HG03159 (cell line): ENCODE measurements at regions not wholly inside any gene's neighbourhood (a gene's known extent, or its start where the extent isn't known, plus 50 kb on each side); places are given as distances from the start of the nearest gene placed in this dataset.
A peak's percentile ranks its signal among the peaks of the same experiment; 100 is the strongest.

ENCODE experiments used
- ATAC-seq: cut with Tn5 transposase; IDR thresholded peaks from one replicate; pipeline ENCODE4 v1.9.1; 2021; ENCODE audit warnings: mild to moderate bottlenecking, moderate library complexity; ENCODE audit not compliant: unreplicated experiment

DNA sequence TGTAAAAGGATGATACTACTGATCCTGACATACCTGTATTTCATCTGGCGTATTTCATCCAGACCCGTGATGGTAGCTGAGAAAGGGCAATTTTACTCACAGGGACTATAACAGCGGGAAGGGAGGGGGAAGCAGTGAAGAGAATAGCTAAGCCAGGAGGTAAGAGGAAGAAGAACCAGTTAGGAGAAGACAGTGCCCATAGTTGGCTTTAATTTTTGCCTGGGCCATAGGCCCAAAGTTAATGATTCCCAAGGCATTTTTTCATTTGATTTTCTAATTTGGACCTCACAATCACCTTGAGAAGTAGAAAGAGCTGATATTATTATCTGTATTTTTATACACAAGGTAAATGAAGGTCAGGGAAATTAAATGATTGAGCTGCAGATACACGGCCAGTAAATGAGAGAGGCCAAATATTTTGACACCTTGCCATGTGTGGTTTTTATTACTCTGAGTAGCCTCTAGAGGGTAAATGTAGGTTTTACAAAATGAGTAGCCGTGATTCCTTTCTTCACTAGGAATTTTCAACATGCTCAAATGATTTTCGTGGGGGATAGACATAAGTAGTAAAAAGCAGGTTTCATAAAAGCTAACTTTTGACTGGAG is 382.2 kb downstream of the FUT8 start:
- ATAC-seq: no peak

DNA sequence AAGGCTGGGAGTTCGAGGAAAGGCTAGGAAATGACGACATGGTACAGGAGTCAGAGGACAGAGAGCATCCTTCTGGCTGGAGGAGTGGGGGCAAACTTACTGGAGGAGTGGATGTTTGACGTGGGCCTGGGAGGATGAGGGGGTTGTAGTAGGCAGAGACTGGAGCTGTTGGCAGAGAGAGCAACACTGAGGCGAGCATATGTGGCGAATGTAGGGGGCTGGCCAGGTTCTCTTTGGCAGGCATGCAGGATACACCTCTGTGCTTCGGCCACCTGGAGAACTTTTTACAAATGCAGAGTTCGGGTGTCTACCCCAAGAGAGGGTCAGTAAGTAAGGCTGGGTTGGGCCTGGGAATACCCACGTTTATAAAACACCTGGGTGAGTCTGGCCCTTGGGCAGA is 385.7 kb downstream of the FUT8 start:
- ATAC-seq: no peak

DNA sequence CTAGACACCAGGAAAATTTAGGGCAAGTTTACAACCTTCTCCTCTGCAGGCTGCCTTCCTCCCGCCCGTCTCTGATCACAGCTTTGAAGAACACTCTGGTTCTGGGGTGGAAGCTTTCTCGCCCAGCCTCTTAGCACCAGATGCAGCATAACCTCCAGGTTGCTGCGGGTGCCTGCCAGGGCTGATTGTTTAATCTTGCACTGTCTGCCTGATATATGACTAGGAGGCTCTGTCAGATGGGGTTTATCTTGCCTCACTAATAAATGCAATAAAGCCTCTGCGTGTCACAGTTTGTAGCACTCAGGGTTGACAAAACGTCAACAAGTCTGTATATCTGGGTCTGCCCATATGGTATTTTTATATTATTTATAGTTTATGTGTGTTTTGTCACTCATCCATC is 388.2 kb downstream of the FUT8 start:
- no peak for ATAC-seq

DNA sequence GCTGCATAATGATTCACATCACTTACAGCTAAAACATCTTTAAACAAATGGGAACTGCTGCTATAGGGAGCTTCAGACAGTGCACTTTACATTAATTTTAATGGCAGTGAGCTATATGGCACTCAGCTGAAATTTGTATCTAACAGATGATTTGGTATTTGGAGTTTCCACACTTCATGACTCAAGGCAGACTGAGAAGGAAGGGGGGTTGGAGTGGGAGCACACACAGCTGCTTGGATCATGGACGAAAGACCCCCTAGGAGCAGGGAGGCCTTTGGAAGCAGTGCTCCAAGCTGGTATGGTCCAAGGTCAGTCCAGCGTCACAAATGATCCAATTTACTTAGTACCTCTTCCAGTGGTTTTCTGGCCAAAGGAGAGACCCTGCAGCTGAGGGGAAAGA is 389.7 kb downstream of the FUT8 start:
- ATAC-seq: no peak

DNA sequence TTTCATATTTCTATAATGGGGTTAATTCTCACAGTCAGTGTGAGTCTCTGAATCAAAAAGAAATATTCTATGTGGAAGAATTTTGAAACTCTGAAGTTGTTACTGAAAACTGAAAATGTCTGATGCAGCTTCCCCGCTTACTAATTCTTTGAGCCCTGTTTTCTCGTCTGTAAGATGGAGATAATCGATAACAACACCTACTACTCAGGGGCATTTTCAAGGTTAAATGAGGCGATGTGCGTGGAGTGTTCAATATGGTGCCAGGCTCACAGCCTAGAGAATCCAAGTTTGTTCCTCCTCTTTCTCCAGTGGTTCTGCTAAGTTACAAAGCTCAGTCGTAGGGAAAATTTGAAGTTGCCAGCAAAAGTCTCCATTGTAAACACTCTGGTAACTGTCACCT is 391.4 kb downstream of the FUT8 start:
- ATAC-seq: no peak

DNA sequence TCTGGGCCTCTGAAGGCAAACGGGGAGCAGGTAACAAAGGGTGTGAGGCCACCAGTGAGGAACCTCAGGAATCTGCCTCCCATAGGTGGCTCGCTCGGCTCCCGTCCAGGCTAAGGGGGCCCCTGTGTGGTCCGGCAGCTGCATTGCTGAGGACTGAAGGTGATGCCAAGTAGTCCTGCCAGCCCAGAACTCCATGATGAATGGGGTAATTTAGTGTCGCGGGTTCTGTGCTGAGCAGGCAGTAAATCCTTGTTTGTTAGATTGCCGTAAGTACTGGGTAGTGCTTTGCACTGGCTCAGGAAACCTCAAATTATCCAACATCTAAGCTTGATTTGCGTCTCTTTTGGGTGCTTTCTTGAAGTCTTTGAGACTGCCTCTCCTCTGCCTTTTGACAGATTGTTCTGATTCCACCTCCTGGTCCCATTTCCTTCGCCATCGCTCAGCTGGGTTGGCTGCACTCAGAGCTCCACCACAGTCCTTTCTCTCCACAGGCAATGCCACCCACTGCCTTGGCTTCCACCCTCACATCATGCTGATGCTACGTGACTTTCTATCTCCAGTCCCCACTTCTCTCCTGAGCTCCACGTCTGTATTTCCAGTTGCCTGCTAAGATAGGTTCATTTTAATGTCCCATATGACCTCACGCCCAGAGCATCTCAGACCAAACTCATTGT is 392.0 kb downstream of the FUT8 start:
- no peak for ATAC-seq

DNA sequence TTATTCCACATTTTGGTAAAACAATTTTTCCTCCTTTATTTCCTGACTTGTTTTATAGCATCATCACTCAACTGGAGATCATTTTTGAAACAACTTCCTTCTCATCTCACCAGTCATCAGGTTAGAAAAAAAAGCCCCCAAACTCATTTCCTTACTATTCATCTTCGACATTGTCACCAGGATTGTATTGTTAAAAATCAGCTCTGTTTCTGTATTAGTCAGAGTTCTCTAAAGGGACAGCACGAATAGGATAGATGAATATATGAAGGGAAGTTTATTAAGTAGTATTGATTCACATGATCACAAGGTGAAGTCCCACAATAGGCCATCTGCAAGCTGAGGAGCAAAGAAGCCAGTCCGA is 392.6 kb downstream of the FUT8 start:
- no peak for ATAC-seq

DNA sequence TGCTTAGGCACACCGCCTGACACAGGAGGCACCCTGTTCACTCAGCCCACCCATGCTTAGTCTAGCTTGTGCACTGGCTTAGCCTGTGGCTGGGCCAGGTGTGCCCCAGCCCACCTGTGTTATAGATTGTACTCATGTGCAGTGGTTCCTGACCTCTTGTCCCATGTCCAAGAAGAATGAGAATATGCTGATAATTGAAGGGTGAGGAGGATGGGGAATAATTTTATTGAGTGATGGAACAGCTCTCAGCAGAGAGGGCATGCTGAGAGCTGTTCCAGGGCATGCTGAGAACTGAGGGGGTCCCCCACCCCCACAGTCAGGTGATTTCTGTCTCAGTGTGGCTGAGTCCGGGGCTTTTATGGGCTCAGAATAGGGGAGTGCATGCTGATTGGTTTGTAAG is 395.9 kb downstream of the FUT8 start:
- no peak for ATAC-seq

DNA sequence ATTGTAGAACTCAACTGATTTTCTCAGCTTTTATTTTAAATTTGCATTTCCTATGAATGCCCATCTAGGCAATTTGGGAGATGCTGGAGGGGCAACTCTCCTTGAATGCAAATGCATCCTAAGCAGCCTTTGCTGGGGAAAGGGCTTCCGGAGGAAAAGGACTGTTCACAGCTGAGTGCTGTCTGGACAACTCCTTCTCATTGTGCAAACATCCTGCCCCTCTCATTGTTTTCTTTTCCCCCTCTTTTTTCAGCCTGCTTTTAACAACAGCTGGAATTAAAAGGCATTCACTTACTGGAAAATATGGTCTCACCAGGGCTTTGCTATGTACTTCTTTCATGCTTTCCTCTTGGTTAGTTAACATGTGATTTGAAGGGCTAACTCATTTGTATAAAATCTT is 397.8 kb downstream of the FUT8 start:
- ATAC-seq: no peak

DNA sequence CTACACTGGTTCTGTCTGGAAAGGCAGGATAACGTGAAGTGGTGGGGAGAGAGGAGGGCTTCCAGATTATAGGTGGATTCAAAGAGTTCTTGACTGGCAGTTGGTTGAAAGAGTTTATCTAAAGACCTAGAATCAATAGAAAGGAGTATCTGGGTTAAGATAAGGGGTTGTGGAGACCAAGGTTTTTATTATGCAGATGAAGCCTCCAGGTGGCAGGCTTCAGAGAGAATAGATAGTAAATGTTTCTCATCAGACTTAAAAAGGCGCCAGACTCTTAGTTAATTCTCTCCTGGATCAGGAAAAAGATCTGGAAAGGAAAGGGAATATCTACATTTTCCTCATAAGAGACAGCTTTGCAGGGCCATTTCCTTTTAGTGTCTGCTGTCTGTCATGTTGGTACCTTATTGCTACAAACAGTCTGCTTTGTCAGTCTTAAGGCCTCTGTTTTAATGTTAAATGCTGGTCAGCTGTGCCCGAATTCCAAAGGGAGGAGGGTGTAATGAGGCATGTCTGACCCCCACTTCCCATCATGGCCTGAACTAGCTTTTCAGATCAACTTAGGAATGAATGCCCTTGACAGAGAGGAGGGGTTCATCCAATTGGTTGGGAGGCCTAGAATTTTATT is 401.3 kb downstream of the FUT8 start:
- no peak for ATAC-seq

DNA sequence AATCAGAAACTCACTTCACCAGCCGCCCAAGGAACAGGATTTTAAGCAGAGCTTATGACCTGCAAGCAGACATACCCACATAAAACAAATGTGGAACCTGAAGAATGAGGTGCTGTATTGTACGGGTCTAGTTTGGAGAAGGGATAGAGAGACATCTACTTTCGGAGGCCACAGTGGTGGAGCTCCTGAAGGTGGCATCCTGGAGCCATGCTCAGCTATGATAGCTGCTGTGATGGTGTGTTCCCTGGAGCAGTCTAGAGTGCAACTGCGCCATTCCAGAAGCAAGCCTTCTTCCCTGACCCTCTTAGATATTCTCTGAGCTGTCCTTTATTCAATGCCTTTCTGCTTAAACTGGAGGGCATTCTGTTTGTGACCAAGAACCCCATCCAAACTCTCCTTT is 402.6 kb downstream of the FUT8 start:
- ATAC-seq: no peak

DNA sequence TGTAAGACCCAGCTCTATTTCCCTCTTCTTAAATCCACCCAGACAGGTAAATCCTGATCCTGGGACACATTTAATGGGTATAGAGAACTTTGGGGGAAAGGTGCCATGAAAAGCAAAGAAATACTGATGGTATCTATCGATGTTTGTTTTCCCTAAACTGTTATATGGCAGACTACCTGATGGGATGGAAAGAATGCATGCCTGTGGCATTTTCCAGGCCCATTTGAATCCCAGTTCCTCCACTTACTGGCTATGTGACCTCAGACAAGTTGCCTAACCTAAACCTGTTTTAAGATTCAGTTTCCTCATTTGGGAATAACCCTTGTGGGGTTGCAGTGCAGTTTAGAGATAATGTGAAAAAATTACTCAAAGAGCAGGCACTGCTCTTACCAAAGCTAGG is 404.5 kb downstream of the FUT8 start:
- ATAC-seq: no peak

DNA sequence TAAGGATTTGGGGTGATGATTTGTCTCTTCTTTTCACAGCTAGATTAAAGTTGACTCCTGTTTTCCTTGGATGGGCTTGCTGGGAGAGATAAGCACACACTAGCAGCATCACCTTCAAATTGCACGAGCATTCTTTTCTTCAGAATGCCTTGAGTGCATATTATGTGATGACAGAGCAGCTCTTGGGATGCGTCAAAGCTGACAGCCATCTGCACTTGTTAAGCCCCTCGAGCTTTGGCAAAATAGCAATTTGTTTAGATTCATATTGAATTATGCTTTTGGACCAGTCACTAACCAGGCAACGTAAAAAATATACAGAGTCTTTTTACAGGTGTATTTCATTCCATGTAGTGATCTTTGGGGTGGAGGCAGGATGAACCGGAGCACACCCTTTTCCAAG is 407.0 kb downstream of the FUT8 start:
- ATAC-seq: no peak

DNA sequence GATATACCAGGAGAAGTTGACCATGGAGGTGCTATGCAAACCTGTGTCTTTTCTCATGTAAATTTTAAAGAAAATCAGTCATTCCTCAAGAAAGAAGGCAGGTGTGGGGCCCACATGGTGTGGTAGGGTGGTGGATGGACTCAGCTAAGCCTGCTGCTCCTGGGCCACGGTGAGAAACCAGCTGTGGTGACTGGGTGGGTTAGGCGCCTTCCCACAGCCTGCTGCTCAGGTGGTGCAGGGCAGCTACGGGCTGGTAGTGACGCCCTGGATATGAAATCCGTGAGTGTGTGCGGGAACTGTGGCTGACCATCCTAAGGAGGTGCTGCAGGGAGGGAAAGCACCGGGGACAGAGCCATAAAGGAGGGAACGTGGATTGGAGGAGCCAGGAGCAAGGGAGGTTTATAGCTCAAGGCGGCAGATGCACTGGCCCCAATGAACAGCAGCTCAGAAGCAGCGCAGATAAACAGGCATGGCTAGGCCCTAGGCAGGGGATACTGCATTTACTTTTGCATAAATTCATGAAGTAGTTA is 408.8 kb downstream of the FUT8 start:
- no peak for ATAC-seq

DNA sequence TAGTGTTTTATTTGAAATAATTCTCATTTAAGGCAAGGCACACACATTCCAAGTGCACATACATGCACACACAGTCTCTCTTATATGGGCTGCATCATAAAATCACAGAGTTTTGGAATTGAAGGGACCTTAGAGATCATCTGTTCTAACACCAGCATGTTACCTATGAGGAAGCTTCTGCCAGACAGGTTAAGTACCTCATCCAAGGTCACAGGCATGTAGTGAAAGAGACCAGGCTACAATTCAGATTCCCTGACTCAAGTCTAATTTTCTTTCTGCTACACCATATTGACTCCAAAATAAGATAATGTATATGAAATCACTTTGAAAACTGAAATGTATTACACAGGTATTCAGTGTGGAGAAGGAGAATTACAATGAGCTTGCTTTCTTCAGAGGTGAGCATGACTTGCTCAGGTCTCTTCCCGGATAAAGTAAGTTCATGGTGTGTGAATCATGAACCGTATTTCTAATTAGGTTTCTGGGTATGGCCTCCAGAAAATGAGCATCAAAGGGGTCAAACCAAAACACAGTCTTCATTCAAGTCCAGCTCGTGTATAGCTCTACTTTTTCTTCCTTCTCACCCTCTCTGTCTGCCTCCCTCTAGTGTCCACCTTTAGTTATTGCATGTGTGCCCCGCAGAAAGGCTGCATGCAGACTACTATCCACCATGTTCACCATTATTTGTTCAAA is 411.9 kb downstream of the FUT8 start:
- ATAC-seq: peak; percentile 79

DNA sequence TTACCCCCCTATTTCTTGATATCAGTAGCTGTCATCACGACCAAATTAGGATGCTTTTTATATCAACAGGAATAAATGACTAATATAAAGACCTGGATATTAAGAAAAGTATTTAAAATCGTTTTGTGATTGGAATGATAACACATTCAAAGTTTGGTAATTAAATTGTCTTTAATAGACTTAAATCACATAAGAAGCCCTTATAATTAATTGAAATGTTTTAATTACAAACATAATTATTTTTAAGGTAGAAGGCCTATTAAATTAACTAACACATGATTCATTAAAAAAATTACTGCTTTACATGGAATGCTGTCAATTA is 412.4 kb downstream of the FUT8 start:
- ATAC-seq: no peak

DNA sequence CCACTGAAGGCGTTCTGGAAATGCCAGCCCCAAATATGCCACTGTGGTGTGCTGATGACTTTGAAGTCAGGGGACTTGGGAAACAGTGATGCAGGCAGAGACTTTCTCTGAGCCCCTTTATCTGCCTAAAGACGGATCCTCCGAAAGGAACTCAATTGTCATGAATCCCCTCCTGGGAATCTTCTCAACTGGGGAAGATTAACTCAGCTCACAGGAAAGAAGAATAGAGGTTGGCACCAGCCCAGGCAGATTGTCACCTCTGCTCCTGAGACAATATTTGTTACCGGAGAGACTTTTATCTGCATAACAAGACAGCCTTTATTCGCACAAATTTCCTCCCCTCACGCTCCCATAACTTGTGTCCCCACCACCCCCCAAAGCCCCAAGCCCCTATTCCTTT is 414.4 kb downstream of the FUT8 start:
- ATAC-seq: no peak

DNA sequence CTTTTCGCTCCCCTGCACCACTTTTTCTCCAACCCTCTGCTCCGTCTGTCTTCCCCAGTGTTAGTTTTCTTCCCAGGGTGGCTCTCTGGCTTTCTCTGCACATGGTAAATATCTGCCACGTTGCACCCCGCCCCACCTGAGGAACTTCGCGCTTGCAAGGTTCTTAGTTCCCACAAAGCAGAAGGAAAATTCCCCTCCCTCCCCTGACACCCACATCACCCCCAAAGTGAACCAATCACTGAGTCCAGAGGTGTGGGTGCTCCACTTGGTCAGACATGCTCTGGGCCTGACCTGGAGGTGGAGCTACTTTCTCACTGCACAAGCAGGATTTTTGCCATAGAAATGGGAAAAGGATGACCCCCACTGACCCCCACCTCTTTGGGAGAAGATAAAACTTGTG is 415.0 kb downstream of the FUT8 start:
- ATAC-seq: no peak

DNA sequence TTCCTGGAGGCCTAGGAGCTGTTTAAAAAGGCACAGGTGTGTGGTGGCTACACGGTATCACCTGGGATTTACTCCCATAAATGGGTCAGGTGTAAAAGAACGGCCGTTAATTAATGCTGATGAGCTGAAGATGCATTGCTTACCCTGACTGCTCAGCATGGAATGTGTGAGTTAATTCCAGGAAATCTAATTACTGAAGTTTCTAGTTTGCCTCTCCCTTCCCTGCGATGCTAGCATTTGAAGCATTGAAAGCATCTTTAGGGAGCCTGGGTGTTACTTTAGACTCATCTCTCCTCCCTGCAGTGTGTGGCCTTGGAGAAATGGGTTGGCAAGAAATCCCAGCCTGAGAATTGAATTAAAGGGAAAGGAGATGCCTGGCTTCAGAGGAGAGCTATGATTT is 415.9 kb downstream of the FUT8 start:
- ATAC-seq: no peak

DNA sequence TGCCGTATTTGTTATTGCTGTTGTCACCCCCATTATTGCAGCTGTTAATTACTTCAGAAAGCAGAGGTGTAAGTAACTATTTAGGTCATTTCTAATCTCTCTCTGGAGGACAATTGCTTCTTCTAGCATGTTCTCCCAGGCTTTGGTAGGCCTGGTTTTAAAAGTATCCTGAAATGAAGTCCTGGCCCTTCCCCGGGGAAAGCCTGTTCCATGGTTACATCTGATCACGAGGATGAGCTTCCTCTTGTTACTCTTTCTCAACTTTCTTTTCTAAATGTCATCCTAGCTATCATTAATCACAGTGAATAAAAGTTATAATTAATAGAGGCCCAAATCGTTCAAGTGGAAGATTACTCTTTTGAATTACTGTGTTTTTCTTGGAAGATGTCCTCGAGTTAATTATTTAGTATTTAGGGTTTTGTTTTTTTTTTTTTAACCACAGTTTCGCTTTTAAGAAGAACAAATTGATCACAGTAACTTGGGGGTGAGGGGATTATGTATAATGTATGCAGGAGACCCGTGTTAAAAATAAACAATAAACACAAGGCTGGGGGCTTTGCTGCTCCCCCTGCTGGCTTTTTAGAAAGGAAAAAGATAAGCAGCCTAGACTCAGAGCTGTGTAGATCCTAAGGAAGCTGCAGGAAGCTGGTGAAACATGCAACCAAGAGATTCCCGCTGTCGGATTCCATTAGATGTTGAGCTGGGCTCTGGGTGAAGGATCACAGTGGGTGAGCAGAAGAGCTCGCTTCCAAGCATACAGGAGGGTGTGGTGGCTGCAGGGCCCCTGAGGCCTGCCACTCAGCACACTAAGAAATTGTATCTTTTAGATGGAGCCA is 420.1 kb downstream of the FUT8 start:
- no peak for ATAC-seq

DNA sequence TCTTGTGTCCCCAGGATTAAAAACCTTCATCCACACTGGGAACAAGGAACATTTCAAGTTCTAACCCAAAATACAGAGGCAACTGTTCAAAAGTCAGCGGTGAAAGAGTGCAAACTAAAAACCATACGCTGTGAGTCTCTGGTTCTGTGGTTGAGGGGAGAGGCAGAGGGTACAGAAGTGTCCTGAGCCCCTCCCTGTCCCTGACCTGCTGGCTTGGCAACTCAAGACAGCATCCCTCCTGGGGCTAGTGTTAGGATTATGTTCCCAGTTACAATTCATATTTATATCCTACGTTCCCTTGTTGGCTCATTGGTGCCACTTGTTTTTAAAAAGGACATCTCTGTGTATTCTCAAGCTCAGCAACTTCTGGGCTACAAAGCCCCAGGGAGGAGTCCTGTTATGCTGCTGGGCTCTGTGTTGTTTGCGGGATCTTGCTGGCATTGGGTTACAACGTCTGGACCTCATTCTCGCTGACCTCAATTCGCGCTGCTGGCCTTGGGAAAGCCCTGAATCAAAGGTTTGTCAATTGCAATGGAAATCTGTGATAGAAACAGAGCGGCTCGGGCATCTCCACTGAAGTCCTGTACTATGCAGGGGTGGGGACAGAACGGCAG is 420.8 kb downstream of the FUT8 start:
- ATAC-seq: no peak
